SU-DHL-6 (cell line): ENCODE measurements at regions not wholly inside any gene's neighbourhood (a gene's known extent, or its start where the extent isn't known, plus 50 kb on each side); places are given as distances from the start of the nearest gene placed in this dataset.

Source experiments
- H2AFZ ChIP-seq: fragments of 200-600 bp; sonication (generic); 2 replicates; pipeline ENCODE4 v1.6.1; 2014; ENCODE audit warnings: low read depth, mild to moderate bottlenecking, moderate library complexity, mixed read lengths, antibody characterized with exemption, low read length; ENCODE audit not compliant: severe bottlenecking
- H3F3A ChIP-seq: fragments of 200-600 bp; shearing (Covaris generic); 2 replicates; pipeline ENCODE4 v1.6.0; 2016; ENCODE audit warnings: antibody characterized with exemption, mild to moderate bottlenecking; ENCODE audit not compliant: insufficient read depth
- H3K27ac ChIP-seq: fragments of 200-600 bp; sonication (generic); 2 replicates; pipeline ENCODE4 v1.5.1; 2016; ENCODE audit warnings: low read depth, mild to moderate bottlenecking, low read length, moderate library complexity, mixed read lengths
- H3K27me3 ChIP-seq: fragments of 200-600 bp; sonication (generic), shearing (Covaris generic); 2 replicates; pipeline ENCODE4 v1.6.0; 2014; ENCODE audit warnings: mild to moderate bottlenecking, low read length
- H3K36me3 ChIP-seq: fragments of 200-600 bp; sonication (generic); 2 replicates; pipeline ENCODE4 v1.6.1; 2014; ENCODE audit warnings: mild to moderate bottlenecking, low read length, mixed read lengths
- H3K4me2 ChIP-seq: fragments of 300-600, 200-600 bp; shearing (Covaris generic), sonication (generic); 2 replicates; pipeline ENCODE4 v1.6.0; 2014; ENCODE audit warnings: low read length, low read depth, mild to moderate bottlenecking; ENCODE audit not compliant: poor library complexity, severe bottlenecking
- H3K4me3 ChIP-seq: fragments of 200-600 bp; sonication (generic); 2 replicates; pipeline ENCODE4 v1.5.1; 2014; ENCODE audit warnings: antibody characterized with exemption, low read length, mild to moderate bottlenecking, mixed read lengths; ENCODE audit not compliant: insufficient read depth, poor library complexity, severe bottlenecking
- H3K79me2 ChIP-seq: fragments of 200-600 bp; sonication (generic); 2 replicates; pipeline ENCODE4 v1.6.1; 2014; ENCODE audit warnings: mild to moderate bottlenecking, low read length, moderate library complexity; ENCODE audit not compliant: insufficient read depth
- H3K9ac ChIP-seq: fragments of 200-600 bp; sonication (generic); 2 replicates; pipeline ENCODE4 v1.7.0; 2014; ENCODE audit warnings: mild to moderate bottlenecking, low read length
- H3K9me2 ChIP-seq: fragments of 200-600 bp; sonication (generic); replicated peaks from 2 replicates; pipeline ENCODE4 v1.6.1; 2014; ENCODE audit warnings: low read length; ENCODE audit not compliant: insufficient read depth
- H3K9me3 ChIP-seq: fragments of 200-600 bp; sonication (generic); 2 replicates; pipeline ENCODE4 v1.6.1; 2014; ENCODE audit warnings: low read length, mixed read lengths; ENCODE audit not compliant: insufficient read depth
- H4K20me1 ChIP-seq: fragments of 200-600 bp; sonication (generic); 2 replicates; pipeline ENCODE4 v1.6.1; 2014; ENCODE audit warnings: low read depth, mild to moderate bottlenecking, antibody characterized with exemption, low read length, moderate library complexity, mixed read lengths
- EZH2phosphoT487 ChIP-seq: fragments of 200-600 bp; sonication (generic), shearing (Covaris generic); conservative IDR thresholded peaks from 2 replicates; pipeline ENCODE4 v1.6.1; 2018; ENCODE audit warnings: mild to moderate bottlenecking, antibody characterized with exemption, low read length, moderate library complexity, mixed read lengths
- TF ChIP-seq, protein P1 (sequence below): fragments of 200-600 bp; sonication (generic); IDR thresholded peaks from one replicate; pipeline ENCODE4 v1.5.1; 2017; ENCODE audit warnings: antibody characterized with exemption, mild to moderate bottlenecking, low read length, moderate library complexity; ENCODE audit not compliant: insufficient read depth, poor library complexity, severe bottlenecking

- Histone ChIP-seq H3K9ac (no peak overlapping the region), H2AFZ (no peak overlapping the region), H3F3A (0 out of 2 replicates have a peak, but pooled peaks cover under 1% of the 10 kb centered on the region), H3K4me2 (no peak overlapping the region), H3K9me2 (no peaks in the 10 kb centered on the region), H3K79me2 (no peaks in the 10 kb centered on the region), H3K27ac (no peak overlapping the region), H4K20me1 (no peaks in the 10 kb centered on the region), H3K4me3 (no peak overlapping the region), H3K36me3 (no peaks in the 10 kb centered on the region), H3K27me3 (no peaks in the 10 kb centered on the region), H3K9me3 (no peaks in the 10 kb centered on the region)
- TF ChIP-seq EZH2phosphoT487, result no peak
- TF ChIP-seq, protein P1, sequence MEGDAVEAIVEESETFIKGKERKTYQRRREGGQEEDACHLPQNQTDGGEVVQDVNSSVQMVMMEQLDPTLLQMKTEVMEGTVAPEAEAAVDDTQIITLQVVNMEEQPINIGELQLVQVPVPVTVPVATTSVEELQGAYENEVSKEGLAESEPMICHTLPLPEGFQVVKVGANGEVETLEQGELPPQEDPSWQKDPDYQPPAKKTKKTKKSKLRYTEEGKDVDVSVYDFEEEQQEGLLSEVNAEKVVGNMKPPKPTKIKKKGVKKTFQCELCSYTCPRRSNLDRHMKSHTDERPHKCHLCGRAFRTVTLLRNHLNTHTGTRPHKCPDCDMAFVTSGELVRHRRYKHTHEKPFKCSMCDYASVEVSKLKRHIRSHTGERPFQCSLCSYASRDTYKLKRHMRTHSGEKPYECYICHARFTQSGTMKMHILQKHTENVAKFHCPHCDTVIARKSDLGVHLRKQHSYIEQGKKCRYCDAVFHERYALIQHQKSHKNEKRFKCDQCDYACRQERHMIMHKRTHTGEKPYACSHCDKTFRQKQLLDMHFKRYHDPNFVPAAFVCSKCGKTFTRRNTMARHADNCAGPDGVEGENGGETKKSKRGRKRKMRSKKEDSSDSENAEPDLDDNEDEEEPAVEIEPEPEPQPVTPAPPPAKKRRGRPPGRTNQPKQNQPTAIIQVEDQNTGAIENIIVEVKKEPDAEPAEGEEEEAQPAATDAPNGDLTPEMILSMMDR, result no peak
Observed at GRCh38 chr21:36245649-36246048, 74.3 kb upstream of the MORC3 start.

- Histone ChIP-seq H4K20me1 (no peaks in the 10 kb centered on the region), H3F3A (no peaks in the 10 kb centered on the region), H3K9me2 (no peaks in the 10 kb centered on the region), H3K9me3 (no peaks in the 10 kb centered on the region), H3K9ac (no peak overlapping the region), H3K4me2 (no peak overlapping the region), H3K36me3 (no peaks in the 10 kb centered on the region), H2AFZ (no peak overlapping the region), H3K27me3 (no peaks in the 10 kb centered on the region), H3K79me2 (no peaks in the 10 kb centered on the region), H3K4me3 (no peak overlapping the region), H3K27ac (no peak overlapping the region)
- TF ChIP-seq EZH2phosphoT487, result no peak
- TF ChIP-seq, protein P1, result no peak
Observed at GRCh38 chr21:36246080-36246631, 73.8 kb upstream of the MORC3 start.

DNA sequence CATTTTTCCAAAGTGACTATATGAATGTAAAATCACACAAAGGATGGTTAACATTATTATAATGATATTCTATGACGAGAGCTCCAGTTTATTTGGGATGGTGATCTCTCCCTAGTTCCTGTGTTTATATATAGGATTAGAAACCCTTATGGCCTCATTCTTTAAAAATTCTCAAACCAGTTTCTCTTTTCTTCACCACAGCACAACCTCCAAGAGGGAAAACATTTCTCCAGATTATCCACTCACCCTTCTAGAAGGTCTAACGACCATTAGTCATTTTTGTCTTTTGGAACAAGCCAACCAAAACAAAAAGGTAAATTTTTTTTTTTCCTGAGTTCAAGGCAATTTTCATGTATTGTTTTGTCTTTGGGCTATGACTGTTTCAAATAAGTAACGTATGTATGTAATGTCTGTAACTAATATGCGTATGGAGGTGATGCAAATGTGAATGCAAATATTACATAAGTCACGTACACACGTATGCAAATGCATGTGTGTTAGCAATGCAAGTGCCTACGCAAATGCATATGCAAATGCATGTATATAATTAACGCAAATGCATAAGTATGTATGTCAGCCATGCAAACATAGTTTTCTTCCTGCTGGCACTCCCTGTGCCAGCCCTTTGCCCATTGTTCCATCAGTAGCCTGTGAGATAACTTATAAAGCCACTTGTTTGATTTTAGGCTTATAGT, 72.5 kb upstream of the MORC3 start:
- Histone ChIP-seq H3K79me2 (no peaks in the 10 kb centered on the region), H2AFZ (no peak overlapping the region), H3K4me3 (no peak overlapping the region), H3K27me3 (no peaks in the 10 kb centered on the region), H3K9me3 (no peaks in the 10 kb centered on the region), H3K9me2 (no peaks in the 10 kb centered on the region), H3K27ac (no peak overlapping the region), H3K4me2 (no peak overlapping the region), H3K9ac (no peak overlapping the region), H3K36me3 (no peaks in the 10 kb centered on the region), H3F3A (no peaks in the 10 kb centered on the region), H4K20me1 (no peaks in the 10 kb centered on the region)
- no peak for TF ChIP-seq EZH2phosphoT487
- TF ChIP-seq, protein P1, result no peak
